K562 (cell line): ENCODE measurements at regions not wholly inside any gene's neighbourhood (a gene's known extent, or its start where the extent isn't known, plus 50 kb on each side); places are given as distances from the start of the nearest gene placed in this dataset.

ENCODE experiments used
- ATAC-seq: fragments of 200-7000 bp; cut with Tn5 transposase; 3 replicates; pipeline ENCODE4 v1.9.1; 2020; ENCODE audit warnings: moderate library complexity
- BruUV-seq: library from RNA; stranded (reverse); fragments of 400-500 nt; replicated peaks from 2 replicates; lab custom pipeline; 2021; lab: Mats Ljungman, UMichigan
- CTCF ChIA-PET: fragments of 300-600 bp; formaldehyde crosslinking; extraction: SDS; loops from one replicate; lab custom pipeline; 2021; ENCODE audit warnings: low intra/inter-chr PET ratio; lab: Yijun Ruan, JAX
- POLR2A ChIA-PET: fragments of 300-600, 350-650 bp; sonication (Branson Sonifier 250); formaldehyde crosslinking; extraction: SDS; loops from one replicate; lab custom pipeline; 2021; ENCODE audit warnings: antibody characterized with exemption, inconsistent platforms; lab: Yijun Ruan, JAX
- DNase-seq, 4 experiments: peaks; one replicate each; pipeline versions ENCODE4 v3.0.0 to v3.0.0-alpha.2; 2011 to 2018; ENCODE audit warnings: low spot score in 3 of 4, mixed read lengths in 3 of 4; ENCODE audit errors: extremely low read depth in 1 of 4
- FAIRE-seq: peaks from 2 replicates; lab custom pipeline; 2011; peaks lifted over from hg19 to GRCh38; lab: Jason Lieb, UNC
- H2AFZ ChIP-seq: 2 replicates; pipeline ENCODE4 v1.6.0; 2011; ENCODE audit warnings: low read depth, low read length, control low read depth, inconsistent platforms
- H3K27ac ChIP-seq: fragments of 200-600 bp; 3 replicates; pipeline ENCODE4 v1.8.0; 2011; ENCODE audit warnings: low read depth, mild to moderate bottlenecking, control low read depth, inconsistent platforms, low read length, moderate library complexity, mixed read lengths; ENCODE audit errors: extremely low read depth
- H3K27me3 ChIP-seq, 2 experiments: fragments of 300-600 bp in 1 of 2; 2 replicates in 1 of 2; 3 replicates in 1 of 2; pipeline versions ENCODE4 v1.6.0 to v1.8.0; 2011; ENCODE audit warnings: inconsistent platforms in 2 of 2, low read length in 2 of 2, mild to moderate bottlenecking in 1 of 2, mixed read lengths in 1 of 2, moderate library complexity in 1 of 2; ENCODE audit not compliant: control insufficient read depth in 2 of 2, insufficient read depth in 2 of 2
- H3K36me3 ChIP-seq: fragments of 300-600 bp; 3 replicates; pipeline ENCODE4 v1.8.0; 2011; ENCODE audit warnings: mild to moderate bottlenecking, low read length, inconsistent platforms; ENCODE audit not compliant: control insufficient read depth, insufficient read depth
- H3K4me1 ChIP-seq, 2 experiments: fragments of 200-600 bp in 1 of 2; replicated peaks in 1 of 2; 2 replicates in 1 of 2; 3 replicates in 1 of 2; pipeline versions ENCODE4 v1.5.1 to v1.8.0; 2011; ENCODE audit warnings: inconsistent platforms in 2 of 2, low read length in 2 of 2, mild to moderate bottlenecking in 1 of 2, mixed read lengths in 1 of 2, moderate library complexity in 1 of 2; ENCODE audit not compliant: control insufficient read depth in 2 of 2, insufficient read depth in 2 of 2
- H3K4me2 ChIP-seq: 2 replicates; pipeline ENCODE4 v1.6.1; 2011; ENCODE audit warnings: low read length, control low read depth, inconsistent platforms, mixed read lengths; ENCODE audit not compliant: insufficient read depth
- H3K4me3 ChIP-seq: fragments of 200-600 bp; sonication (generic), shearing (Covaris generic); 2 replicates; pipeline ENCODE4 v1.5.1; 2016; ENCODE audit warnings: control low read depth, inconsistent platforms
- H3K79me2 ChIP-seq: fragments of 200-600 bp; 3 replicates; pipeline ENCODE4 v1.8.0; 2011; ENCODE audit warnings: low read length, inconsistent platforms; ENCODE audit not compliant: control insufficient read depth, insufficient read depth
- H3K9ac ChIP-seq, 2 experiments: 2 replicates each; pipeline versions ENCODE4 v1.6.0 to v1.6.1; 2011; ENCODE audit warnings: low read depth in 2 of 2, low read length in 2 of 2, control low read depth in 1 of 2, inconsistent platforms in 1 of 2, mild to moderate bottlenecking in 1 of 2, mixed read lengths in 1 of 2; ENCODE audit not compliant: insufficient read depth in 1 of 2
- H3K9me1 ChIP-seq: one replicate; pipeline ENCODE4 v1.6.0; 2011; ENCODE audit warnings: inconsistent platforms, mild to moderate bottlenecking, low read length, moderate library complexity; ENCODE audit not compliant: control insufficient read depth, insufficient read depth
- H3K9me3 ChIP-seq: replicated peaks from 2 replicates; pipeline ENCODE4 v1.5.1; 2011; ENCODE audit warnings: low read depth, low read length, inconsistent platforms; ENCODE audit not compliant: control insufficient read depth, insufficient read depth
- H4K20me1 ChIP-seq: replicated peaks from 2 replicates; pipeline ENCODE4 v1.6.1; 2011; ENCODE audit warnings: low read length, inconsistent platforms, mixed read lengths; ENCODE audit not compliant: control insufficient read depth, insufficient read depth
- BCL6 ChIP-seq: fragments of 250-450 bp; sonication (Bioruptor Pico); IDR thresholded peaks from 2 replicates; pipeline ENCODE4 v1.4.0; 2020
- DNMT1 ChIP-seq: fragments of 450-650 bp; IDR thresholded peaks from 2 replicates; pipeline ENCODE4 v1.6.1; 2016; ENCODE audit warnings: antibody characterized with exemption, mild to moderate bottlenecking
- E2F5 ChIP-seq: sonication (generic); formaldehyde crosslinking; IDR thresholded peaks from 2 replicates; pipeline ENCODE4 v1.8.0; 2022; ENCODE audit warnings: mild to moderate bottlenecking, missing genetic modification reagents
- ELK3 ChIP-seq: fragments of 450-650 bp; formaldehyde crosslinking; IDR thresholded peaks from 2 replicates; pipeline ENCODE4 v1.4.0; 2020; ENCODE audit warnings: mild to moderate bottlenecking
- PHB ChIP-seq: fragments of 250-450 bp; sonication (Bioruptor Pico); IDR thresholded peaks from 2 replicates; pipeline ENCODE4 v1.5.0; 2021
- POLR2A ChIP-seq: fragments of 450-650 bp; conservative IDR thresholded peaks from 2 replicates; pipeline ENCODE4 v1.6.1; 2016
- SAFB ChIP-seq: fragments of 200-400 bp; formaldehyde crosslinking; IDR thresholded peaks from 2 replicates; pipeline ENCODE4 v1.6.1; 2017; ENCODE audit warnings: low read depth, low read length, borderline replicate concordance
- SOX6 ChIP-seq: fragments of 450-650 bp; IDR thresholded peaks from 2 replicates; pipeline ENCODE4 v1.6.1; 2014; ENCODE audit warnings: mild to moderate bottlenecking
- TSHZ1 ChIP-seq: fragments of 250-450 bp; sonication (Bioruptor Pico); IDR thresholded peaks from 2 replicates; pipeline ENCODE4 v1.4.0; 2020; ENCODE audit warnings: mild to moderate bottlenecking, moderate library complexity
- WGBS: fragments of 100-300 bp; shearing (Covaris generic); methylation state at CpG from one replicate; pipeline ENCODE4 v1.1.6; 2016; ENCODE audit warnings: low coverage, mixed read lengths; ENCODE audit not compliant: insufficient coverage; ENCODE audit errors: missing lambda C conversion rate; 5-methylcytosine and 5-hydroxymethylcytosine counted together
- in situ Hi-C: fragments of 300-500 bp; cut with MboI; formaldehyde crosslinking; loops from 4 replicates; pipeline ENCODE4 v1.15.0; 2018; ENCODE audit warnings: inconsistent platforms, mixed read lengths
- intact Hi-C: fragments of 100-400 bp; cut with micrococcal nuclease; formaldehyde crosslinking; loops from 2 replicates; pipeline ENCODE4 v1.14.2; 2022

- no peak overlapping the region for H3K27ac ChIP-seq
- no peaks in the 10 kb centered on the region for H3K4me1 ChIP-seq
- no peaks in the 10 kb centered on the region for H3K79me2 ChIP-seq
- no peak for FAIRE-seq
- POLR2A ChIA-PET: interaction anchor here (0.6 kb wide), 2 partner anchors 44 to 1045 kb away, joined by 3 read pairs; no protein-coding TSS in a partner anchor
- CTCF ChIA-PET: no interaction called here
- H3K9me1 ChIP-seq: no peaks in the 10 kb centered on the region
- no peak overlapping the region for H3K4me3 ChIP-seq
- intact Hi-C loops (no loop called here), in situ Hi-C loops (no loop called here)
- H4K20me1 ChIP-seq: no peaks in the 10 kb centered on the region
- peaks cover 17 to 47% of the 10 kb centered on the region in 2 experiments for H3K27me3 ChIP-seq
- 2% methylated on average over 8 of the region's 8 CpGs for WGBS
- H3K4me2 ChIP-seq: no peak overlapping the region
- TF ChIP-seq POLR2A (no peak), DNMT1 (no peak), SAFB (no peak), BCL6 (CRISPR knock-in tag) (no peak), E2F5 (no peak), SOX6 (no peak), PHB (CRISPR knock-in tag) (no peak), TSHZ1 (CRISPR knock-in tag) (no peak), ELK3 (CRISPR knock-in tag) (no peak)
- DNase-seq: no peak
- no peak overlapping the region for H3K9ac ChIP-seq
- H3K9me3 ChIP-seq: no peaks in the 10 kb centered on the region
- BruUV-seq: no TSS peak
- no peak overlapping the region for H2AFZ ChIP-seq
- no peak for ATAC-seq
- no peaks in the 10 kb centered on the region for H3K36me3 ChIP-seq
These were observed 113.7 kb upstream of the DPP6 start for GRCh38 chr7:153938451-153938850.
